Immature natural killer cell (primary cell): ENCODE measurements at regions not wholly inside any gene's neighbourhood (a gene's known extent, or its start where the extent isn't known, plus 50 kb on each side); places are given as distances from the start of the nearest gene placed in this dataset.
"Not testable (repeated sequence)": the region's sequence is repeated elsewhere in the genome, so short reads cannot be mapped to it uniquely, and the experiment has no call there.

ENCODE experiments used
- DNase-seq, 3 donors: peaks; one replicate each; pipeline ENCODE4 v3.0.0; 2022; ENCODE audit warnings: mixed read lengths in 1 of 3
- H3K27ac Mint-ChIP-seq, 6 donors: one replicate each; pipeline ENCODE4 v1.8.0; 2020; ENCODE audit warnings: mixed read lengths in 6 of 6, mild to moderate bottlenecking in 5 of 6, inconsistent platforms in 4 of 6, moderate library complexity in 3 of 6
- H3K27me3 Mint-ChIP-seq, 3 donors: one replicate each; pipeline ENCODE4 v1.8.0; 2020 to 2021; ENCODE audit warnings: low read depth in 3 of 3, mild to moderate bottlenecking in 3 of 3, mixed read lengths in 3 of 3, moderate library complexity in 3 of 3, inconsistent platforms in 1 of 3
- H3K36me3 Mint-ChIP-seq, 3 donors: one replicate each; pipeline ENCODE4 v1.8.0; 2020; ENCODE audit warnings: mixed read lengths in 3 of 3, inconsistent platforms in 2 of 3, mild to moderate bottlenecking in 2 of 3
- H3K4me1 Mint-ChIP-seq, 2 donors: one replicate each; pipeline ENCODE4 v1.8.0; 2020; ENCODE audit warnings: inconsistent platforms in 2 of 2, mild to moderate bottlenecking in 2 of 2, mixed read lengths in 2 of 2, moderate library complexity in 1 of 2
- H3K4me3 Mint-ChIP-seq, 5 donors: one replicate each; pipeline ENCODE4 v1.8.0; 2020; ENCODE audit warnings: mild to moderate bottlenecking in 5 of 5, mixed read lengths in 5 of 5, inconsistent platforms in 3 of 5, moderate library complexity in 3 of 5
- H3K9me3 Mint-ChIP-seq, 6 donors: one replicate each; pipeline ENCODE4 v1.8.0; 2020; ENCODE audit warnings: mild to moderate bottlenecking in 6 of 6, mixed read lengths in 6 of 6, inconsistent platforms in 4 of 6, moderate library complexity in 3 of 6

DNA sequence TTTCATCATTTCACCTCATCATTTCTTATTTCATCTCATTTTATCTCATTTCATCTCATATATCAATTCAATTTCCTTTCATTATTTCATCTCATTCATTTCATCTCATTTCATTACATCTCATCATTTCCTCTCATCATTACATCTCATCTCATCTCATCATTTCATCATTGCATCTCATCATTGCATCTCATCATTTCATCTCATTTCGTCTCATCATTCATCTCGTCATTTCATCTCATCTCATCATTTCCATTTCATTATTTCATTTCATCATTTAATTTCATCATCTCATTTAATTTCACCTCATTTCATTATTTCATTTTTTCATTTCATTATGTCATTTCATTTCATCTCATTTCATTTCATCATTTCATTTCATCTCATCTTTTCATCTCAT, 168.5 kb upstream of the FAM72C start:
- not testable (repeated sequence) for H3K27me3 Mint-ChIP-seq

DNA sequence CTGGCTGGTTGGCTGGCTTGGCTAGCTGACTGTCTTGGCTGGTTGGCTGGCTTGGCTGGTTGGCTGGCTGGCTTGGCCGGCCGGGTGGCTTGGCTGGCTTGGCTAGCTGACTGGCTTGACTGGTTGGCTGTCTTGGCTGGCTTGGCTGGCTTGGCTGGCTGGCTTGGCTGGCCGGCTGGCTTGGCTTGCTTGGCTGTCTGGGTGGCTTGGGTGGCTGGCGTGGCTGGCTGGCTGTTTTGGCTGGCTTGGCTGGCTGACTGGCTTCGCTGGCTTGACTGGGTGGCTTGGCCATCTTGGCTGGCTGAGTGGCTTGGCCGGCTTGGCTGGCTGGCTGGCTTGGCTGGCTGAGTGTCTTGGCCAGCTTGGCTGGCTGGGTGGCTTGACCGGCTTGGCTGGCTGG, 133.2 kb upstream of the FAM72C start:
- H3K9me3 Mint-ChIP-seq, H3K4me3 Mint-ChIP-seq, H3K4me1 Mint-ChIP-seq, H3K27me3 Mint-ChIP-seq, DNase-seq, H3K36me3 Mint-ChIP-seq, H3K27ac Mint-ChIP-seq: not testable (repeated sequence)

More for the DNA sequence above, 168.5 kb upstream of the FAM72C start:
- not testable (repeated sequence) for DNase-seq, H3K4me3 Mint-ChIP-seq, H3K4me1 Mint-ChIP-seq, H3K36me3 Mint-ChIP-seq, H3K9me3 Mint-ChIP-seq, H3K27ac Mint-ChIP-seq

DNA sequence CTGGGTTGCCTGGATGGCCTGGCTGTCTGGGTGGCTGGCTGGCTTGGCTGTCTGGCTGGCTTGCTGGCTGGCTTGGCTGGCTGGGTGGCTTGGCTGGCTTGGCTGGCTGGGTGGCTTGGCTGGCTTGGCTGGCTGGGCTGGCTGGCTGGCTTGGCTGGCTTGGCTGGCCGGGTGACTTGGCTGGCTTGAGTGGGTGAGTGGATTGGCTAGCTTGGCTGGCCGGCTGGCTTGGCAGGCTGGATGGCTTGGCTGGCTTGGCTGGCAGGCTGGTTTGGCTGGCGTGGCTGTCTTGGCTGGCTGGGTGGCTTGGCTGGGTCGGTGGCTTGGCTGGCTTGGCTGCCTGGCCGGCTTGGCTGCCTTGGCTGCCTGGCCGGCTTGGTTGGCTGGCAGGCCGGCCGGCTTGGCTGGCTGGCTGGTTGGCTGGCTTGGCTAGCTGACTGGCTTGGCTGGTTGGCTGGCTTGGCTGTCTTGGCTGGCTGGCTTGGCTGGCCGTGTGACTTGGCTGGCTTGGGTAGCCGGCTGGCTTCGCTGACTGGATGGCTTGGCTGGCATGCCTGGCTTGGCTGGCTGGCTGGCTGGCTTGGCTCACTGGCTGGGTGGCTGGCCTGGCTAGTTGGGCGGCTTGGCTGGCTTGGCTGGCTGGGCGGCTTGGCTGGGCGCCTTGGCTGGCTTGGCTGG, 132.4 kb upstream of the FAM72C start:
- H3K9me3 Mint-ChIP-seq, H3K36me3 Mint-ChIP-seq, H3K27me3 Mint-ChIP-seq, H3K27ac Mint-ChIP-seq, H3K4me3 Mint-ChIP-seq, H3K4me1 Mint-ChIP-seq: not testable (repeated sequence)
- DNase-seq, result peak in 2 of 3 donors; percentile 16

DNA sequence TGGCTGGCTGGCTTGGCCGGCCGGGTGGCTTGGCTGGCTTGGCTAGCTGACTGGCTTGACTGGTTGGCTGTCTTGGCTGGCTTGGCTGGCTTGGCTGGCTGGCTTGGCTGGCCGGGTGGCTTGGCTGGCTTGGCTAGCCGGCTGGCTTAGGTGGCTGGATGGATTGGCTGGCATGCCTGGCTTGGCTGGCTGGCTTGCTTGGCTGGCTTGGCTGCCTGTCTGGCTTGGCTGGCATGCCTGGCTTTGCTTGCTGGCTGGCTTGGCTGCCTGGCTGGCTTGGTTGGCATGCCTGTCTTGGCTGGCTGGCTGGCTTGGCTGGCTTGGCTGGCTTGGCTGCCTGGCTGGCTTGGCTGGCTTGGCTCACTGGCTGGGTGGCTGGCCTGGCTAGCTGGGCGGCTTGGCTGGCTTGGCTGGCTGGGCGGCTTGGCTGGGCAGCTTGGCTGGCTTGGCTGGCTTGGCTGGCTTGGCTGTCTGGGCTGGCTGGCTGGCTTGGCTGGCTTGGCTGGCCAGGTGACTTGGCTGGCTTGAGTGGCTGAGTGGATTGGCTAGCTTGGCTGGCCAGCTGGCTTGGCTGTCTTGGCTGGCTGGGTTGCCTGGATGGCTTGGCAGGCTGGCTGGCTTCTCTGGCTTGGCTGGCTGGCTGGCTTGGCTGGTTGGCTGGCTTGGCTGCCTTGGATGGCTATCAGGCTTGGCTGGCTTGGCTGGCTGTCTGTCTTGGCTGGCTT, 131.5 kb upstream of the FAM72C start:
- not testable (repeated sequence) for H3K4me1 Mint-ChIP-seq, H3K27me3 Mint-ChIP-seq, H3K27ac Mint-ChIP-seq, H3K36me3 Mint-ChIP-seq, H3K9me3 Mint-ChIP-seq, H3K4me3 Mint-ChIP-seq
- peak in 1 of 3 donors; percentile 16 for DNase-seq

DNA sequence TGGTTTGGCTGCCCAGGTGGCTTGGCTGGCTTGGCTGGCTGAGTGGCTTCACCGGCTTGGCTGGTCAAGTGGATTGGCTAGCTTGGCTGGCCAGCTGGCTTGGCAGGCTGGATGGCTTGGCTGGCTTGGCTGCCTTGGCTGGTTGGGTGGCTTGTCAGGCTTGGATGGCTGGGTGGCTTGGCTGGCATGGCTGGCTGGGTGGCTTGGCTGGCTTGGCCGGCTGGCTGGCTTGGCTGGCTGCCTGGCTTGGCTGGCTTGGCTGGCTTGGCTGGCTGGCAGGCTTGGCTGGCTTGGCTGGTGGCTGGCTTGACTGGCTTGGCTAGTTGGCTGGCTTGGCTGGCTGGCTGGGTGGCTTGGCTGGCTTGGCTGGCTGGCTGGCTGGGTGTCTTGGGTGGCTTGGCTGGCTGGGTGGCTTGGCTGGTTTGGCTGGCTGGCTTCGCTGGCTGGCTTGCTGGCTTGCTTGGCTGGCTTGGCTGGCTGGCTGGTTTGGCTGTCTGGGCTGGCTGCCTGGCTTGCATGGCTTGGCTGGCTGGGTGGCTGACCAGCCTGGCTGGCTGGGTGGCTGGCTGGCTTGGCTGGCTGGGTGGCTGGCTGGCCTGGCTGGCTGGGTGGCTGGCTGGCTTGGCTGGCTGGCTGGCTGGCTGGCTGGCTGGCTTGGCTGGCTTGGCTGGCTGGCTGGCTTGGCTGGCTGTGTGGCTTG, 130.4 kb upstream of the FAM72C start:
- H3K9me3 Mint-ChIP-seq, H3K36me3 Mint-ChIP-seq, H3K4me1 Mint-ChIP-seq, H3K4me3 Mint-ChIP-seq, H3K27me3 Mint-ChIP-seq, H3K27ac Mint-ChIP-seq: not testable (repeated sequence)
- peak in 1 of 3 donors; percentile 1 for DNase-seq

DNA sequence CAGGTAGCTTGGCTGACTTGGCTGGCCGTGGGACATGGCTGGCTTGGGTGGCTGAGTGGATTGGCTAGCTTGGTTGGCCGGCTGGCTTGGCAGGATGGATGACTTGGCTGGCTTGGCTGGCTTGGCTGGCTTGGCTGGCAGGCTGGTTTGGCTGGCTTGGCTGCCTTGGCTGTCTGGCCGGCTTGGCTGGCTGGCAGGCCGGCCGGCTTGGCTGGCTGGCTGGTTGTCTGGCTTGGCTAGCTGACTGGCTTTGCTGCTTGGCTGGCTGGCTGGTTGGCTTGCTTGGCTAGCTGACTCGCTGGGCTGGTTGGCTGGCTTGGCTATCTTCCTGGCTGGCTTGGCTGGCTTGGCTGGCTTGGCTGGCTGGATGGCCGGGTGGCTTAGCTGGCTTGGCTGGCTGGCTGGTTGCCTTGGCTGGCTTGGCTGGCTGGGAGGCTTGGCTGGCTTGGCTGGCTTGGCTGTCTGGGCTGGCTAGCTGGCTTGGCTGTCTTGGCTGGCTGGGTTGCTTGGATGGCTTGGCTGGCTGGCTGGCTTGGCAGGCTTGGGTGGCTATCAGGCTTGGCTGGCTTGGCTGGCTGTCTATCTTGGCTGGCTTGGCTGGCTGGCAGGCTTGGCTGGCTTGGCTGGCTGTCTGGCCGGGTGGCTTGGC, 129.7 kb upstream of the FAM72C start:
- no peak for DNase-seq
- no peaks in the 10 kb centered on the region for H3K4me1 Mint-ChIP-seq
- H3K27ac Mint-ChIP-seq, result no peak overlapping the region
- peaks cover 0 to 6% (median under 1%) of the 10 kb centered on the region in 6 donors for H3K9me3 Mint-ChIP-seq
- no peaks in the 10 kb centered on the region for H3K36me3 Mint-ChIP-seq
- H3K4me3 Mint-ChIP-seq, result no peak overlapping the region
- H3K27me3 Mint-ChIP-seq, result no peaks in the 10 kb centered on the region

DNA sequence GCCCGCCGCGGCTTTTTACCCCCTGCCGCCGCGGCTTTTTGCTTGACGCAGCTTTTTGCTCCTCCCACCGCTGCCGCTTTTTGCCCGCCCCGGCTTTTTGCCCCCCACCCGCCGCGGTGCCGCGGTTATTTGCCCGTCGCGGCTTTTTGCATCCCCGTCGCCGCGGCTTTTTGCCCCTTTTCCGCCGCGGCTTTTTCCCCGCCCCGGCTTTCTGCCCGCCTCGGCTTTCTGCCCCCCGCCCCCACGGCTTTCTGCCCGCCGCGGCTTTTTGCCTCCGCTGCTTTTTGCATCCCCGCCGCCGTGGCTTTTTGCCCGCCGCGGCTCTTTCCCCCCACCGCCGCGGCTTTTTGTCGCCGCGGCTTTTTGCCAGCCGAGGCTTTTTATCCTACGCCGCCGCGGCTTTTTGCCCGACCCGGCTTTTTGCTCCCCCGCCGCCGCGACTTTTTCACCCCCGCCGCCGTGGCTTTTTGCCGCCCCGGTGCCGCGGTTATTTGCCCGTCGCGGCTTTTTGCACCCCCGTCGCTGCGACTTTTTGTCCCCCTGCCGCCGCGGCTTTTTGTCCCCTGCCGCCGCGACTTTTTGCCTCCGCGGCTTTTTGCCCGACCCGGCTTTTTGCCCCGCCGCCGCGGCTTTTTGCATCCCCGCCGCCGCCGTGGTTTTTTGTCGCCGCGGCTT, 105.5 kb upstream of the FAM72C start:
- H3K4me1 Mint-ChIP-seq, H3K27me3 Mint-ChIP-seq, H3K9me3 Mint-ChIP-seq, H3K36me3 Mint-ChIP-seq: not testable (repeated sequence)
- DNase-seq, result peak in 2 of 3 donors; percentile 48 to 78
- Mint-ChIP-seq H3K4me3 (peak overlapping the region in 3 of 5 donors; percentile 15 to 68 (median 53)), H3K27ac (peak overlapping the region in 1 of 6 donors; percentile 49)

DNA sequence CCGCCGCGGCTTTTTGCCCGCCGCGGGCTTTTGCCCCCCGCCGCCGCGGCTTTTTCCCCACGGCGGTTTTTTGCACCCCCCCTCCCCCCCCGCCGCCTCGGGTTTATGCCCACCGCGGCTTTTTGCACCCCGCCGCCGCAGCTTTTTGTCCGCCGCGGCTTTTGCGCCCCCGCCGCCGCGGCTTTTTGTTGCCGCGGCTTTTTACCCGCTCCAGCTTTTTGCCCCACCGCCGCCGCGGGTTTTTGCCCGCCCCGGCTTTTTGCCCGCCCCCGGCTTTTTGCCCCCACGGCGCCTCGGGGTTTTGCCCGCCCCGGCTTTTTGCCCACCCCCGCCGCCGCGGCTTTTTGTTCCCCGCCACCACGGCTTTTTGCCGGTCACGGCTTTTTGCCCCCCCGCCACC, 104.9 kb upstream of the FAM72C start:
- not testable (repeated sequence) for H3K4me3 Mint-ChIP-seq, H3K36me3 Mint-ChIP-seq, H3K4me1 Mint-ChIP-seq, H3K27ac Mint-ChIP-seq, H3K27me3 Mint-ChIP-seq, H3K9me3 Mint-ChIP-seq
- peak in 2 of 3 donors; percentile 28 to 56 for DNase-seq

DNA sequence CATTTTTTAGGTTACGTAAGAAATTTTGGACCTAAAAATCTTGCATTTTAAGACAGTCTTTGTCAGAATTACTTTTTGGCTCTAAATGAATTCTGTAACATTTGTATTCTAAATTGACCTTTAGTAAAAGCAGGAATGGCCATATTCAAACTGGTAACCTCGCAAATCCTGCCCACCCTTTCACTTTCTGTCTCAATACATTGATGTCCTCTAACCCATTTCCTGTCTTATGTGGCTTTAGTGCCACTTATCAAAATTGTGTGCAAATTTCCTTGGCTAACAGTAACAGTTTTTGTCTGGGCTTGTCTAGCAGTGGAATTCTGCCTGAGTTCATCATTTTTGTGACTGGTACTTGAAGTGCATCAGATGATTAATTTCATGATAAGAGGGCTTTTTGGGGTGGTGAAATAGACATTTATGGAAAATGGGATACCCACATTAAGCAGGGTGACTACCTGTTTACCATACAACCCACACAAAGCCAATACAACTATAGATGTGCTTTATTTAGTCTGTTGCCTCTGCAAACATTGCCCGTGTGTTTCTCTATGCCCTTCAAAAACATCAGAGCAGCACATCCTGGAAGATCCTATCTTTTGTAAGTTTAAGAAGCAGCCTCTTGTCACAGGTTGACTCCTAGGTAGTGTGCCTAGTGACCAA, 98.7 kb upstream of the FAM72C start:
- not testable (repeated sequence) for H3K4me3 Mint-ChIP-seq, H3K9me3 Mint-ChIP-seq

DNA sequence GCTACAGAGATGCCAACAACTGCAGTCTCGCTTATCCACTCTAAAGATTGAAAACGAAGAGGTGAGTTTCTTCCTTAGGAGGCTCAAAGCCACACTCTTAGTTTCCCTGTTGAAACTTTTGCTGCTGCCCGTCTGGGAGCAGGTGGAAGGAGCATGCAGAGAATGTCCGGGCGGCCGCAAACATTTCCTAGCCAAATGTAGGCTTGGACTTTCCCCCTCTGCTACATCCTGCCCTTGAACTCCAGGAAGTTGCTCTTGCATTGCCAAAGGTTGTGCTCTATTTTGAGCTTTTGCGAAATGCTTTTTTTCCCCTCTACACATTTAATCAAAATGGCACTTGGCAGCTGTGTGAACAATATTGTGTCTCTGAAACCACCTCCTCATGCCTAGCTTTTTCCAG, 95.3 kb upstream of the FAM72C start:
- not testable (repeated sequence) for DNase-seq, H3K27ac Mint-ChIP-seq, H3K4me1 Mint-ChIP-seq, H3K9me3 Mint-ChIP-seq, H3K27me3 Mint-ChIP-seq, H3K36me3 Mint-ChIP-seq, H3K4me3 Mint-ChIP-seq

More for the DNA sequence above, 98.7 kb upstream of the FAM72C start:
- H3K36me3 Mint-ChIP-seq, H3K27ac Mint-ChIP-seq, H3K27me3 Mint-ChIP-seq, DNase-seq, H3K4me1 Mint-ChIP-seq: not testable (repeated sequence)

DNA sequence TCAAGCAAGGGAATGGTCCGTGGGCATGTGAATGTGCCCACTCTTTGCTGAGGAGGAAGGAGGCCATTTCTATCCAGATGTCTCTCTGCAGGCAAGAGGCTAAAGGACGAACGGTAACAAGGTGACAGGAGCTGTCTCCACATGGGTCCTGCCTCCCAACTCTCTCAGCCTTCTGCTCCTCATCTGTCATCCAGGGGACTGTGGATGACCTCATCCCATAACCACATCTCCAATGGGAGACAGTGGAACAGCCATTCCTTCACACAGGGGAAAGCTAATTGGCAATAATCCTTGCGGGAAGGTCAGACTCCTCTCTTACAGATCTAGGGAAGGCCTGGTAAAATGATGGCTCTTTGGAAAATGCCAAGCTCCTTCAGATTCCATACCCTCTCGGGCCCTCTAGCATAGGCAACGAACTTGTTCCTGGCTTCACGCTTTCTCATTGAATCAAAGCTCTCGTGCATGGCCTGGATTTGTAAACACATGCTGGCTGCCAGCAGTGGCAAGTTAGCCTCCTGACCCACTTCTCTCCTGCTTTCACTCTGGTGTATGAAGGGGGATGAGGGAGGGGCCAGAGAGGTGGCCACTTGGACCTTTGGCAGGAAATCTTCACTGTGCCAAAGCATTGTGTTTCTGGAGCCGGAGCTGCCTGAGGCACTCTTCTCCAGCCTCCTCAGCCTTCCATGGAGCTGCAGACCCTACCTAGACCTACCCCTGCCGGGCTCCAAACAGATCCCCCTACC, 94.5 kb upstream of the FAM72C start:
- not testable (repeated sequence) for H3K27ac Mint-ChIP-seq, H3K4me1 Mint-ChIP-seq, H3K27me3 Mint-ChIP-seq, H3K36me3 Mint-ChIP-seq, H3K4me3 Mint-ChIP-seq, DNase-seq, H3K9me3 Mint-ChIP-seq

DNA sequence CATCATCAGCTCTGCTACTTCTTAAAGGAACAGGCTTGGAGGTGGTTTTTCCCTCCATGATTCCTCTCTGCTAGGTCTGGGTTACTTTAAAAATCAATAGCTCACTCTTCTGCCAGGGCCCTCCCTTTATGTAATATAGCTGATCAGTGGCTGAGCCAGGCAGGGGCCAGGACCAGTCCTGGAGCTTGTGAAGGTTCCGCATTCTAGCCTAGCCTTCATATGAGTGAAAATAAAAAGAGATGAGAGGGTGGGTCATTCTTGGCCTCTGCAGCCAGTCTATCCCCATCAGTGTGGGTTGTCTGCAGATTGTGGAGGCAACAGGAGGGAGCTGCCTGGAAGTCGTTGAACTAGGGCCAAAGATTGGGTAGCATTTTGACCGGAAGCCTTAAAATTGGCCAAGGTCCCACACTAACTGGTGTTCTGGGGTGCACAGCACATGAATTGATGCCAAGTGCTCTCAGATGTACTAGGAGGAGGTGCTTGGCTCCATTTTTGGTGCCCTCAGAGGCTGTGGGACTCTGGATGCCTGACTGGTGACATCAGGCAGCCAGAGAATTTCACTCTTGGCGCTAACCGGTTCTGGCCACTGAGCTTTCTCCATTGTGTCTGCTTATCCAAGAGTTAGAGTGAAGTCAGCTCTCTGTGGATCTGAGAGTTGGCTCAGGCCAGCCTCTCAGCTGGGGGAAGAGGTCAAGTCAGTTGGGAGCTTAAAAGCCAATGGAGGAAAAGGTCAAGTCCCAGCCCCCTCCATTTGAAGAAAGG, 93.7 kb upstream of the FAM72C start:
- not testable (repeated sequence) for H3K9me3 Mint-ChIP-seq, H3K27me3 Mint-ChIP-seq, H3K27ac Mint-ChIP-seq, H3K4me1 Mint-ChIP-seq, H3K4me3 Mint-ChIP-seq, DNase-seq, H3K36me3 Mint-ChIP-seq
